Fibroblast of lung (primary cell): ENCODE measurements at regions not wholly inside any gene's neighbourhood (a gene's known extent, or its start where the extent isn't known, plus 50 kb on each side); places are given as distances from the start of the nearest gene placed in this dataset.

Experiments used
- CTCF ChIP-seq, 2 donors: IDR thresholded peaks in 1 of 2; conservative IDR thresholded peaks in 1 of 2; 1 replicate in 1 of 2; 2 replicates in 1 of 2; pipeline ENCODE4 v1.5.1; 2011 to 2012; ENCODE audit warnings: low read length in 2 of 2, control low read depth in 1 of 2, inconsistent platforms in 1 of 2, low read depth in 1 of 2, mild to moderate bottlenecking in 1 of 2
- EZH2 ChIP-seq: IDR thresholded peaks from 2 replicates; pipeline ENCODE4 v1.5.1; 2012; ENCODE audit warnings: low read length, control low read depth, mild to moderate bottlenecking; ENCODE audit errors: missing control alignments

- TF ChIP-seq CTCF (conservative IDR thresholded peaks at IDR 0.05 in 1 of 2, IDR thresholded peaks at IDR 0.05 in 1 of 2; ENCODE audit: low read depth in 1 of 2, low read length in 2 of 2) (no peak), EZH2 (no peak)
Observed at GRCh38 chr4:14225688-14226207, 598.2 kb upstream of the BOD1L1 start.
